ENCODE measurements at regions not wholly inside any gene's neighbourhood (a gene's known extent, or its start where the extent isn't known, plus 50 kb on each side); places are given as distances from the start of the nearest gene placed in this dataset.

GRCh38 chr19:30743702-30744101 lies 371.5 kb downstream of the ZNF536 start:
- no peaks in the 10 kb centered on the region for H4K20me1 ChIP-seq (replicated peaks; ENCODE audit: insufficient read depth)
- H3K4me2 ChIP-seq = no peak overlapping the region
- H3K36me3 Mint-ChIP-seq (ENCODE audit: low read depth) = no peaks in the 10 kb centered on the region
- H3K4me1 Mint-ChIP-seq = no peaks in the 10 kb centered on the region
- no peak overlapping the region for H3K4me3 ChIP-seq
- no peaks in the 10 kb centered on the region for H3K9me3 Mint-ChIP-seq
- H3K36me3 ChIP-seq (ENCODE audit: insufficient read depth) = no peaks in the 10 kb centered on the region
- H3K9me2 ChIP-seq (ENCODE audit: insufficient read depth) = peaks cover 6% of the 10 kb centered on the region; the same call in 1 of the 2 replicates
- no peak overlapping the region for H3K4me3 Mint-ChIP-seq
- H3K27me3 ChIP-seq (ENCODE audit: insufficient read depth) = no peaks in the 10 kb centered on the region
- H3K79me2 ChIP-seq (replicated peaks; ENCODE audit: insufficient read depth) = no peaks in the 10 kb centered on the region
- no peak overlapping the region for H3K27ac ChIP-seq (ENCODE audit: low read depth)
- no peak overlapping the region for H2AFZ ChIP-seq
- no peak overlapping the region for H3K27ac Mint-ChIP-seq
- TF ChIP-seq CTCF (conservative IDR thresholded peaks at IDR 0.05; ENCODE audit: low read depth in 2 of 2) = no peak
- TF ChIP-seq REST (IDR thresholded peaks at IDR 0.05; ENCODE audit: unreplicated experiment) = no peak
- TF ChIP-seq EZH2 (IDR thresholded peaks at IDR 0.05; ENCODE audit: low read depth, unreplicated experiment) = no peak
- TF ChIP-seq CREB1 (CRISPR knock-in tag; IDR thresholded peaks at IDR 0.05; ENCODE audit: low read depth) = no peak
- no peak for TF ChIP-seq ZNF114 (CRISPR knock-in tag; IDR thresholded peaks at IDR 0.05)
- no peak for TF ChIP-seq ZNF331 (CRISPR knock-in tag; IDR thresholded peaks at IDR 0.05; ENCODE audit: low read depth)
- no peak for TF ChIP-seq ZNF462 (CRISPR knock-in tag; IDR thresholded peaks at IDR 0.05)
- TF ChIP-seq ETS1 (IDR thresholded peaks at IDR 0.05) = no peak
- no peak for TF ChIP-seq POLR2AphosphoS5 (IDR thresholded peaks at IDR 0.05; ENCODE audit: low read depth)
- TF ChIP-seq JUNB (IDR thresholded peaks at IDR 0.05; ENCODE audit: unreplicated experiment) = no peak
- no peak for TF ChIP-seq NANOG (IDR thresholded peaks at IDR 0.05; ENCODE audit: borderline replicate concordance)
- TF ChIP-seq STAT1 (IDR thresholded peaks at IDR 0.05; ENCODE audit: unreplicated experiment) = no peak
- ATAC-seq = no peak
- peaks cover 2% of the 10 kb centered on the region for H3K27me3 Mint-ChIP-seq (ENCODE audit: insufficient read depth, low read depth, poor library complexity)
- no peaks in the 10 kb centered on the region for H3K4me1 ChIP-seq (ENCODE audit: insufficient read depth)
- H3F3A ChIP-seq (replicated peaks; ENCODE audit: low read depth) = no peaks in the 10 kb centered on the region
- no peak for DNase-seq (ENCODE audit: low spot score)
